KBM-7 (cell line): ENCODE measurements at regions not wholly inside any gene's neighbourhood (a gene's known extent, or its start where the extent isn't known, plus 50 kb on each side); places are given as distances from the start of the nearest gene placed in this dataset.

Experiments used
- DNase-seq: peaks from one replicate; pipeline ENCODE4 v3.0.0-alpha.2; 2015
- in situ Hi-C: fragments of 300-500 bp; cut with MboI; formaldehyde crosslinking; loops from 2 replicates; pipeline ENCODE4 v1.14.3; 2020; ENCODE audit warnings: low sequenced_read_pairs, low pct_unique_long_range_greater_than_20kb, mixed read lengths

- no peak for DNase-seq
- in situ Hi-C loops: no loop called here
These were observed 73.3 kb downstream of the RFC3 start for GRCh38 chr13:33891196-33891742.

- DNase-seq: no peak
- in situ Hi-C loops: no loop called here
These were observed 75.6 kb downstream of the RFC3 start for GRCh38 chr13:33893559-33893958.

- in situ Hi-C loops: no loop called here
- no peak for DNase-seq
These were observed 86.5 kb downstream of the RFC3 start for GRCh38 chr13:33904431-33904830.

GRCh38 chr13:33908116-33908515, 90.2 kb downstream of the RFC3 start:
- in situ Hi-C loops: no loop called here
- DNase-seq: no peak

- DNase-seq: no peak
- in situ Hi-C loops: no loop called here
These were observed 92.3 kb downstream of the RFC3 start for GRCh38 chr13:33910255-33910654.

- no peak for DNase-seq
- in situ Hi-C loops: no loop called here
These were observed 93.6 kb downstream of the RFC3 start for GRCh38 chr13:33911521-33911920.

- in situ Hi-C loops: no loop called here
These were observed 95.9 kb downstream of the RFC3 start for GRCh38 chr13:33913829-33914228.

GRCh38 chr13:33917190-33917589, 99.2 kb downstream of the RFC3 start:
- in situ Hi-C loops: no loop called here
- DNase-seq: no peak

More at GRCh38 chr13:33913829-33914228, 95.9 kb downstream of the RFC3 start:
- no peak for DNase-seq

GRCh38 chr13:33918199-33918932, 100.4 kb downstream of the RFC3 start:
- DNase-seq: no peak
- in situ Hi-C loops: no loop called here

- no peak for DNase-seq
- in situ Hi-C loops: no loop called here
These were observed 101.2 kb downstream of the RFC3 start for GRCh38 chr13:33919120-33919519.

- in situ Hi-C loops: no loop called here
- DNase-seq: no peak
These were observed 107.6 kb downstream of the RFC3 start for GRCh38 chr13:33925563-33925962.

GRCh38 chr13:33927315-33927714, 109.4 kb downstream of the RFC3 start:
- in situ Hi-C loops: no loop called here

GRCh38 chr13:33931397-33932311, 113.7 kb downstream of the RFC3 start:
- in situ Hi-C loops: no loop called here
- DNase-seq: peak; percentile 56

More at GRCh38 chr13:33927315-33927714, 109.4 kb downstream of the RFC3 start:
- DNase-seq: peak; percentile 2

- DNase-seq: no peak
- in situ Hi-C loops: no loop called here
These were observed 114.9 kb downstream of the RFC3 start for GRCh38 chr13:33932769-33933406.

- in situ Hi-C loops: no loop called here
- no peak for DNase-seq
These were observed 115.9 kb downstream of the RFC3 start for GRCh38 chr13:33933810-33934209.

GRCh38 chr13:33934343-33934742, 116.4 kb downstream of the RFC3 start:
- in situ Hi-C loops: no loop called here
- no peak for DNase-seq

GRCh38 chr13:33934951-33935371, 117.0 kb downstream of the RFC3 start:
- DNase-seq: no peak
- in situ Hi-C loops: no loop called here

GRCh38 chr13:33935969-33936368, 118.0 kb downstream of the RFC3 start:
- in situ Hi-C loops: no loop called here
- no peak for DNase-seq

- no peak for DNase-seq
- in situ Hi-C loops: no loop called here
These were observed 119.6 kb downstream of the RFC3 start for GRCh38 chr13:33937373-33938098.
